ENCODE measurements at regions not wholly inside any gene's neighbourhood (a gene's known extent, or its start where the extent isn't known, plus 50 kb on each side); places are given as distances from the start of the nearest gene placed in this dataset.
"Not testable (repeated sequence)": the region's sequence is repeated elsewhere in the genome, so short reads cannot be mapped to it uniquely, and the experiment has no call there.

DNA sequence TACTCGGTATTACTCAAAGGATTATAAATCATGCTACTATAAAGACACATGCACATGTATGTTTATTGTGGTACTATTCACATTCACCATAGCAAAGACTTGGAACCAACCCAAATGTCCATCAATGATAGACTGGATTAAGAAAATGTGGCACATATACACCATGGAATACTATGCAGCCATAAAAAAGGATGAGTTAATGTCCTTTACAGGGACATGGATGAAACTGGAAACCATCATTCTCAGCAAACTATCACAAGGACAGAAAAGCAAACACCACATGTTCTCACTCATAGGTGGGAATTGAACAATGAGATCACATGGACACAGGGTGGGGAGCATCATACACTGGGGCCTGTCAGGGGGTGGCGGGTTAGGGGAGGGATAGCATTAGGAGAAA is 130.5 kb upstream of the SLC1A3 start:
- TF ChIP-seq, protein P1, sequence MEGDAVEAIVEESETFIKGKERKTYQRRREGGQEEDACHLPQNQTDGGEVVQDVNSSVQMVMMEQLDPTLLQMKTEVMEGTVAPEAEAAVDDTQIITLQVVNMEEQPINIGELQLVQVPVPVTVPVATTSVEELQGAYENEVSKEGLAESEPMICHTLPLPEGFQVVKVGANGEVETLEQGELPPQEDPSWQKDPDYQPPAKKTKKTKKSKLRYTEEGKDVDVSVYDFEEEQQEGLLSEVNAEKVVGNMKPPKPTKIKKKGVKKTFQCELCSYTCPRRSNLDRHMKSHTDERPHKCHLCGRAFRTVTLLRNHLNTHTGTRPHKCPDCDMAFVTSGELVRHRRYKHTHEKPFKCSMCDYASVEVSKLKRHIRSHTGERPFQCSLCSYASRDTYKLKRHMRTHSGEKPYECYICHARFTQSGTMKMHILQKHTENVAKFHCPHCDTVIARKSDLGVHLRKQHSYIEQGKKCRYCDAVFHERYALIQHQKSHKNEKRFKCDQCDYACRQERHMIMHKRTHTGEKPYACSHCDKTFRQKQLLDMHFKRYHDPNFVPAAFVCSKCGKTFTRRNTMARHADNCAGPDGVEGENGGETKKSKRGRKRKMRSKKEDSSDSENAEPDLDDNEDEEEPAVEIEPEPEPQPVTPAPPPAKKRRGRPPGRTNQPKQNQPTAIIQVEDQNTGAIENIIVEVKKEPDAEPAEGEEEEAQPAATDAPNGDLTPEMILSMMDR (IDR thresholded peaks at IDR 0.05; ENCODE audit: low read length) = not testable (repeated sequence)
- TF ChIP-seq EZH2 (optimal IDR thresholded peaks at IDR 0.05; ENCODE audit: low read depth, low read length); EZH2phosphoT487 (IDR thresholded peaks at IDR 0.05; ENCODE audit: low read length): not testable (repeated sequence)
